ENCODE measurements at regions not wholly inside any gene's neighbourhood (a gene's known extent, or its start where the extent isn't known, plus 50 kb on each side); places are given as distances from the start of the nearest gene placed in this dataset.

DNA sequence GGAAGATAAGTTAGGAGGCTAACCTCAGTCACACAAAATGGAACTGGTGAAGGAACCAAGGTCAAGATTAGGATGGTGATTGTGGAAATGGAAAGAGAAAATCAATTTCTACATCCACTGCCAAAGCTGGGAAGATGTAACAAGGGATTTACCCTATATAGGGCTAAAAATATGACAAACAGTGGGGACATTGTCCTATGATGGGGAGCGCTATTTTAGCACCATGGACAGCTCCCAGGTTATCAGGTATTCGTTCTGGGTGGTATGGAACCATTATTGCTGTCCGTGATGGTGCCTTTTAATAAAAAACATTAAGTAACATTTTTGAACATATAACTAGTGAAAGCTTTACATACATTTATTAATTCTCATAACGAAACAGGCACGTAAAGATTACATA, 124.0 kb downstream of the NDUFA12 start:
- POLR2A ChIA-PET (ENCODE audit: low non-redundant PET) = no interaction called here
- no peak for DNase-seq (ENCODE audit: low spot score)
- no peak for TF ChIP-seq CTCF (conservative IDR thresholded peaks at IDR 0.05; ENCODE audit: low read depth)
- no peak overlapping the region for H3K27ac ChIP-seq
- CTCF ChIA-PET = interaction anchor here (0.6 kb wide), 1 partner anchor 1121 kb away, joined by 4 read pairs; no protein-coding TSS in a partner anchor

GRCh38 chr12:94875525-94875924, 128.0 kb downstream of the NDUFA12 start:
- ChIA-PET CTCF (interaction anchor here (1.1 kb wide), 1 partner anchor 86 kb away, joined by 5 read pairs; no protein-coding TSS in a partner anchor), POLR2A (ENCODE audit: low non-redundant PET) (no interaction called here)
- peak; percentile 23 for DNase-seq (ENCODE audit: low spot score)
- TF ChIP-seq CTCF (conservative IDR thresholded peaks at IDR 0.05; ENCODE audit: low read depth) = peak; percentile 17; the same call in 1 of the 2 replicates
- H3K27ac ChIP-seq = no peak overlapping the region

DNA sequence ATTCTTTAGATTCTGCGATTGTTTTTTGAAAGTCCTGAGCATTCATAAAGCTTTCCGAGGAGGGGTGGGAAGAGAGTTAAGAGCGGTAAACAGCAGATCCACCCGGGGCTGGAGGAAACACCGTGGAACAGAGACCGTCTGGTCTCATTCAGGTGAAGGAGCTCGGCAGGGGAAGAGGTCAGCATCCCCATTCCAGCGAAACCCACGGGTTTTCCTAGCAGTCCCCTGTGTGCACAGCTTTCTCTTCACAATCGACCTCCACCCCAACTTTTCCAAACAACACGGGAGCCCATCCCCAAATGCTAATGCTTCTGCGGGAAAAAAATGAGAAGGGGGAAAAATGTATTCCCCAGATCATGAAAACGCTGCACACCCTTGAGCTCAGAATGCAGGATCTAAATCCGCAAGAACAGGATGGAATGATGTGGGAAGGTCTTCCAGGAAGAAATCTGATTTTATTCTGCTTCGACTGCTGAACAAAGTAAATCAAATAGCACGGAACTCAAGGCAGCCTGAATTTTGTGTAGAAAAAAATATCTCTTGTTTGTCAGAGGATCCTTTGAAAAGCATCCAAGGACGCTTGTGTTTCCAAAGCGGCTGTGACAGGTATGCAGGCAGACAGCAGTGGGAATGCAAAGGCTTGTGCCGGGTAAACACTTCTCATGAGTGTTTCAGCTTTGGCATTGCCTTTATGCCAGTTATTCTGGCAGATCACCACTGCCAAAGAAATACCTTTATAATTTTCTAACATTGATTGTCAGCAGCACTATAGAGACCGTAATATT, 128.8 kb downstream of the NDUFA12 start:
- ChIA-PET POLR2A (ENCODE audit: low non-redundant PET) (no interaction called here), CTCF (interaction anchor here (0.7 to 1.1 kb wide), 3 partner anchors 87 to 798 kb away, joined by 4 to 7 read pairs (median 5); no protein-coding TSS in a partner anchor)
- TF ChIP-seq CTCF (conservative IDR thresholded peaks at IDR 0.05; ENCODE audit: low read depth) = no peak
- DNase-seq (ENCODE audit: low spot score) = no peak
- no peak overlapping the region for H3K27ac ChIP-seq

DNA sequence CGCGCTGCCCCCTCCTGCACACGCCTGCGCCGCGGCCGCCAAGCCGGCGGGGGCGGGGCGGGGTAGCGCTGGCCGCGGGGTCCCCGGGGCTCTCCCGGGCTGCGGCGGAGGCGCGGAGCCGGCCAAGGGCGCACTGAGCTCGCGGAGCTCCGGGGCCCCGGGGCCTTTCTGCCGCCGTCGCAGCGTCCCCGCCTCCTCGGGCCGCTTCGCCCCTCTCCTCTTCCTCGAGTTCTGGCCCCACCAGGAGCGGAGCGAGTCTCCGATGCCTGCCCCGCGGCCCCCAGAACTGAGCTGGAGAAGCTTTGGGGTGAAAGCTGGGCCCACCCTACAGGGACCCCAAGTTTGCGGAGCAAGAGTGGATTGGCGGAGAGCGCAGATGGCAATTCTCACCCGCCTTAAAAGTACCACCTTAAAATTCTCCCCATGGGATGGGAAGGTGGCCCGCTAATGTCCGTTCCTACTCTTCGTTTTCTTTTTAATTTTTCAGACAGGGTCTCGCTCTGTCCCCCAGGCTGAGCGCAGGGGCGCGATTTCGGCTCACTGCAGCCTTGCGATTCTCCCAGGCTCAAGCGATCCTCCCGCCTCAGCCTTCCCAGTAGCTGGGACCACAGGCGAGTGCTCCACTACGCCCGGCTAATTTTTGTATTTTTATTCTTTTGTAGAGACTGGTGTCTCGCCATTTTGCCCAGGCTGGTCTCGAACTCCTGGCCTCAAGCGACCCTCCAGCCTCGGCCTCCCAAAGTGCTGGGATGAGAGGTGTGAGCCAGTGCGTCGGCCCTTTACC, 129.6 kb downstream of the NDUFA12 start:
- POLR2A ChIA-PET (ENCODE audit: low non-redundant PET) = no interaction called here
- no peak for TF ChIP-seq CTCF (conservative IDR thresholded peaks at IDR 0.05; ENCODE audit: low read depth)
- DNase-seq (ENCODE audit: low spot score) = no peak
- CTCF ChIA-PET = interaction anchor here (0.6 to 0.7 kb wide), 3 partner anchors 22 to 1418 kb away, joined by 4 to 7 read pairs (median 4); no protein-coding TSS in a partner anchor
- no peak overlapping the region for H3K27ac ChIP-seq

- ChIA-PET POLR2A (ENCODE audit: low non-redundant PET) (no interaction called here), CTCF (no interaction called here)
- H3K27ac ChIP-seq = no peak overlapping the region
- no peak for TF ChIP-seq CTCF (conservative IDR thresholded peaks at IDR 0.05; ENCODE audit: low read depth)
- DNase-seq (ENCODE audit: low spot score) = no peak
Measured at GRCh38 chr12:94872971-94873733, 130.3 kb downstream of the NDUFA12 start.

DNA sequence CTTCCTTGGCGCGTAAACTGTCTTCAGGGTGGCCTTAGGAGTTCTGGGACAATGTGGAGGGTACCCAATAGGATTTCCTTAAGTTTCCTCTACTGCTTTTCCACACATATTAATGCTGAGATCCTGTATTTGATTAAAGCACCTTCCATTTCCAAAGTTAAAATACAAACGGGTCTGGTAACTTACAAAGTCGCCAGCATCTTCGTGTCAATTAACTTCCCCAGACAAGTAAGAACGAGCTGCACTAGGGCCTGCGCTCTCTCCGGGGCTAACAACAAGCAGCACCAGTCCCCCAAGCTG, 130.9 kb downstream of the NDUFA12 start:
- H3K27ac ChIP-seq = no peak overlapping the region
- DNase-seq (ENCODE audit: low spot score) = no peak
- ChIA-PET CTCF (no interaction called here), POLR2A (ENCODE audit: low non-redundant PET) (no interaction called here)
- no peak for TF ChIP-seq CTCF (conservative IDR thresholded peaks at IDR 0.05; ENCODE audit: low read depth)
